HG03432 (cell line): ENCODE measurements at regions not wholly inside any gene's neighbourhood (a gene's known extent, or its start where the extent isn't known, plus 50 kb on each side); places are given as distances from the start of the nearest gene placed in this dataset.

Experiments used
- ATAC-seq: cut with Tn5 transposase; IDR thresholded peaks from one replicate; pipeline ENCODE4 v1.9.1; 2021; ENCODE audit warnings: mild to moderate bottlenecking, moderate library complexity; ENCODE audit not compliant: unreplicated experiment

- no peak for ATAC-seq
Measured at GRCh38 chr11:104462341-104462740, 298.4 kb upstream of the PDGFD start.

- ATAC-seq, result no peak
Measured at GRCh38 chr11:104451197-104451893, 287.4 kb upstream of the PDGFD start.

GRCh38 chr11:104443387-104443786, 279.4 kb upstream of the PDGFD start:
- ATAC-seq, result no peak

- no peak for ATAC-seq
Measured at GRCh38 chr11:104442321-104442720, 278.4 kb upstream of the PDGFD start.

GRCh38 chr11:104435494-104435893, 271.5 kb upstream of the PDGFD start:
- ATAC-seq, result no peak

GRCh38 chr11:104433751-104434150, 269.8 kb upstream of the PDGFD start:
- ATAC-seq, result no peak

GRCh38 chr11:104432981-104433380, 269.0 kb upstream of the PDGFD start:
- no peak for ATAC-seq

GRCh38 chr11:104432526-104432925, 268.6 kb upstream of the PDGFD start:
- no peak for ATAC-seq

GRCh38 chr11:104422324-104422944, 258.5 kb upstream of the PDGFD start:
- ATAC-seq, result no peak

GRCh38 chr11:104410336-104410735, 246.4 kb upstream of the PDGFD start:
- no peak for ATAC-seq

- no peak for ATAC-seq
Measured at GRCh38 chr11:104408630-104409029, 244.7 kb upstream of the PDGFD start.

- ATAC-seq, result no peak
Measured at GRCh38 chr11:104405277-104405676, 241.3 kb upstream of the PDGFD start.

- ATAC-seq, result no peak
Measured at GRCh38 chr11:104404231-104405175, 240.6 kb upstream of the PDGFD start.

- ATAC-seq, result peak; percentile 50
Measured at GRCh38 chr11:104402812-104403521, 239.0 kb upstream of the PDGFD start.

- no peak for ATAC-seq
Measured at GRCh38 chr11:104394508-104394907, 230.6 kb upstream of the PDGFD start.

- no peak for ATAC-seq
Measured at GRCh38 chr11:104390651-104391050, 226.7 kb upstream of the PDGFD start.

GRCh38 chr11:104385884-104386283, 221.9 kb upstream of the PDGFD start:
- ATAC-seq, result no peak

GRCh38 chr11:104380358-104380757, 216.4 kb upstream of the PDGFD start:
- no peak for ATAC-seq

GRCh38 chr11:104372111-104372510, 208.2 kb upstream of the PDGFD start:
- ATAC-seq, result no peak

GRCh38 chr11:104370478-104370877, 206.5 kb upstream of the PDGFD start:
- peak; percentile 77 for ATAC-seq

GRCh38 chr11:104369761-104370160, 205.8 kb upstream of the PDGFD start:
- ATAC-seq, result no peak
